ENCODE measurements at regions not wholly inside any gene's neighbourhood (a gene's known extent, or its start where the extent isn't known, plus 50 kb on each side); places are given as distances from the start of the nearest gene placed in this dataset.
"Not testable (repeated sequence)": the region's sequence is repeated elsewhere in the genome, so short reads cannot be mapped to it uniquely, and the experiment has no call there.

GRCh38 chrX:122078079-122078478 is 1030.7 kb downstream of the GLUD2 start:
- DNase-seq = no peak

- no peak for DNase-seq
Measured at GRCh38 chrX:122087341-122087740, 1039.9 kb downstream of the GLUD2 start.

GRCh38 chrX:122091571-122091970 is 1044.2 kb downstream of the GLUD2 start:
- no peak for DNase-seq

GRCh38 chrX:122092360-122092759 is 1045.0 kb downstream of the GLUD2 start:
- DNase-seq = no peak

- DNase-seq = no peak
Measured at GRCh38 chrX:122092978-122093377, 1045.6 kb downstream of the GLUD2 start.

GRCh38 chrX:122094611-122095010 is 1047.2 kb downstream of the GLUD2 start:
- DNase-seq = no peak

GRCh38 chrX:122113376-122113775 is 1066.0 kb downstream of the GLUD2 start:
- no peak for DNase-seq

- DNase-seq = no peak
Measured at GRCh38 chrX:122113896-122114295, 1066.5 kb downstream of the GLUD2 start.

GRCh38 chrX:122115604-122116003 is 1068.2 kb downstream of the GLUD2 start:
- DNase-seq = no peak

- no peak for DNase-seq
Measured at GRCh38 chrX:122119361-122119760, 1064.7 kb upstream of the GRIA3 start.

GRCh38 chrX:122122274-122122673 is 1061.8 kb upstream of the GRIA3 start:
- DNase-seq = no peak

- no peak for DNase-seq
Measured at GRCh38 chrX:122133478-122133877, 1050.6 kb upstream of the GRIA3 start.

- DNase-seq = no peak
Measured at GRCh38 chrX:122134291-122134690, 1049.8 kb upstream of the GRIA3 start.

- no peak for DNase-seq
Measured at GRCh38 chrX:122135070-122135469, 1049.0 kb upstream of the GRIA3 start.

GRCh38 chrX:122140219-122140618 is 1043.9 kb upstream of the GRIA3 start:
- not testable (repeated sequence) for DNase-seq

- DNase-seq = no peak
Measured at GRCh38 chrX:122154019-122154418, 1030.1 kb upstream of the GRIA3 start.

- DNase-seq = no peak
Measured at GRCh38 chrX:122168241-122168640, 1015.8 kb upstream of the GRIA3 start.

- DNase-seq = no peak
Measured at GRCh38 chrX:122184791-122185190, 999.3 kb upstream of the GRIA3 start.

- DNase-seq = no peak
Measured at GRCh38 chrX:122187069-122187713, 996.9 kb upstream of the GRIA3 start.

GRCh38 chrX:122188751-122189150 is 995.3 kb upstream of the GRIA3 start:
- no peak for DNase-seq

- no peak for DNase-seq
Measured at GRCh38 chrX:122196343-122196742, 987.7 kb upstream of the GRIA3 start.

GRCh38 chrX:122203399-122203798 is 980.7 kb upstream of the GRIA3 start:
- DNase-seq = no peak

- DNase-seq = no peak
Measured at GRCh38 chrX:122218666-122219065, 965.4 kb upstream of the GRIA3 start.

- no peak for DNase-seq
Measured at GRCh38 chrX:122219226-122219625, 964.9 kb upstream of the GRIA3 start.

- no peak for DNase-seq
Measured at GRCh38 chrX:122219735-122220134, 964.3 kb upstream of the GRIA3 start.
